ENCODE measurements at regions not wholly inside any gene's neighbourhood (a gene's known extent, or its start where the extent isn't known, plus 50 kb on each side); places are given as distances from the start of the nearest gene placed in this dataset.

DNA sequence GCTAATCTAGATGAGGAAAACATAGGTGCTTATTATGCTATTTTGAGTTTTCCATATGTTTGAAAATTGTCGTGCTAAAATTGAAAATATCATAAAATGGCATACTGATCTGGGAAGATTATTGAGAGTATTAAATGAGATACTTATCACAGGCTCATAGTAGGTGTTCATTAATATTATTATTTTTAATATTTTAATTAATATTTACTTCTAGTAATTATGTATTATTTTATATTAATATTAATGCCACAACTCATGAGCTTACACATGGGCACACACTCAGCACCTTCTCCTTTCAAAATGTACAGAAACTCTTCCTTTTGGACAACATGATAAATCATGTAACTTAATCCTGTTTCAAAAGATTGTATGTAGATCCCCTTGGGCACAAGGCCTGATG, 223.6 kb downstream of the RAB28 start:
- FAIRE-seq (no peak), DNase-seq (ENCODE audit: insufficient read length, low spot score) (no peak)

- DNase-seq (ENCODE audit: insufficient read length, low spot score) (no peak), FAIRE-seq (no peak)
These were observed 233.9 kb downstream of the RAB28 start for GRCh38 chr4:13250263-13250662.

- DNase-seq (ENCODE audit: insufficient read length, low spot score) (no peak), FAIRE-seq (no peak)
These were observed 235.4 kb downstream of the RAB28 start for GRCh38 chr4:13248621-13249298.

DNA sequence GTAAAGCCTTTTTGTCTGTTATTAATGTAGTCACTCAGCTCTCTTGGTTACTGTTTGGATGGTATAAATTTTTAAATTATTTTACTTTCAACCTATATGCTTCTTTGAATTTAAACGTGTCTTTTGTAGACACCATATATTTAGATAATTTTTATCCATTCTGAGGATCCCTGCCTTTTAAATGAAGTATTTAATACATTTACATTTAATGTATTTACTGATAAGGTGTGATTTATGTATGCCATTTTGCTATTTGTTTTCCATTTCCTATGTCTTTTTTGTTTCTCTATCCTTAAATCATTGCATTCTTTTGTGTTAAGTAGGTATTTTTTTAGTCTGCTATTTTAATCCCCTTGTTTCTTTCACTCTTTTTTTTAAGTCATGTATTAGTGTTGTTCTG, 238.0 kb downstream of the RAB28 start:
- no peak for FAIRE-seq
- no peak for DNase-seq (ENCODE audit: insufficient read length, low spot score)

GRCh38 chr4:13244444-13244843, 239.7 kb downstream of the RAB28 start:
- DNase-seq (ENCODE audit: insufficient read length, low spot score): no peak
- FAIRE-seq: no peak

- DNase-seq (ENCODE audit: insufficient read length, low spot score) (no peak), FAIRE-seq (no peak)
These were observed 241.0 kb downstream of the RAB28 start for GRCh38 chr4:13243152-13243551.

DNA sequence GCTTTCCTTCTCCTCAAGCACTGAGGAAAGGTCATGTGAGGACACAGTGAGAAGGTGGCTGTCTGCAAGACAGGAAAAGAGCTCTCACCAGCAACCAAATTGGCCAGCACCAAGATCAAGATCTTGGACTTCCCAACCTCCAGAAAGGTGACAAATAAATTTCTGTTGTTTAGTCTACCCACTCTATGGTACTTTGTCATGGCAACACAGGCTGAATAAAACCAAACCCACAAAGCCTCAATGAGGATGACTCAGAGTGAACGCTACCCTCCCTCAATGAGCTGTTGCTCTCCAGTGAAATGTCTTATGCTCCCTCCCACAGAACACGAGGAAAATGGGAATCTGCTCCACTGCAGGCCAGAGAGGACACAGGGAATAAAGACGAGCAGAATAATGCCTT, 244.1 kb downstream of the RAB28 start:
- no peak for DNase-seq (ENCODE audit: insufficient read length, low spot score)
- FAIRE-seq: no peak

GRCh38 chr4:13238936-13239335, 245.2 kb downstream of the RAB28 start:
- DNase-seq (ENCODE audit: insufficient read length, low spot score) (no peak), FAIRE-seq (no peak)

DNA sequence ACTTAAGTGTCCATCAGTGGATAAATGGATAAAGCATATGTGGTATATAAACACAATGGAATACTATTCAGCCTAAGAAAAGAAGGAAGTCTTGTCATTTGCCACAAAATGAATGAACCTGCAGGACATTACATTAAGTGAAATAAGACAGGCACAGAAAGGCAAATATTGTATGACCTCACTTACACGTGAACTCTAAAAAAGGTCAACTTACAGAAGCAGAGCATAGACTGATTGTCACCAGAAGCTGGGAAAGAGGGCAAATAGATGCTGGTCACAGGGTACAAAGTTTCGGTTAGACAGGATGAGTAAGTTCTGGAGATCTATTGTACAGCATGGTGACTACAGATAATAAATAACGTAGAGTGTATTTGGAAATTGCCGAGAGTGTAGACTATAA, 247.7 kb downstream of the RAB28 start:
- no peak for DNase-seq (ENCODE audit: insufficient read length, low spot score)
- FAIRE-seq: no peak

GRCh38 chr4:13233755-13234154, 250.4 kb downstream of the RAB28 start:
- no peak for FAIRE-seq
- no peak for DNase-seq (ENCODE audit: insufficient read length, low spot score)

- DNase-seq (ENCODE audit: insufficient read length, low spot score) (no peak), FAIRE-seq (no peak)
These were observed 264.2 kb downstream of the RAB28 start for GRCh38 chr4:13219971-13220370.

GRCh38 chr4:13218326-13218958, 265.7 kb downstream of the RAB28 start:
- DNase-seq (ENCODE audit: insufficient read length, low spot score): no peak
- no peak for FAIRE-seq

DNA sequence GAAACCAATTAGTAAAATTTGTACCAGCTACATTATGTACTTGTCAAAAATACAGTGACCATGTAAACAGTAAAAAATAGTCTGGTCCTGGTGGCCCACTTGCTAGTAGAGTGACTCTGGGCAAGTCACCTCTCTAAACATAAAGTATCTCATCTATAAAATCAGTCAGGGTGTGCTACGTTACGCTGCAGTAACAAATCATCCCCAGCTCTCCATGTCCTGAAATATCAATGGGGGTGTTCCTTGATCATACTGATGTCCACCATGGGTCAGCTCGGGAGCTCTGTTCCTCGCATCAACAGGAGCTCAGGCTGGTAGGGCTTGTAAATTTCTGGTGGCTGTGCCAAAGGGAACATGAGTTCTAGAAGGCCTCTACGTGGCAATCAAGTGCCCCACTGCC, 268.6 kb downstream of the RAB28 start:
- FAIRE-seq (no peak), DNase-seq (ENCODE audit: insufficient read length, low spot score) (no peak)

- DNase-seq (ENCODE audit: insufficient read length, low spot score) (no peak), FAIRE-seq (no peak)
These were observed 271.2 kb downstream of the RAB28 start for GRCh38 chr4:13212936-13213335.

GRCh38 chr4:13209600-13209999, 274.5 kb downstream of the RAB28 start:
- no peak for FAIRE-seq
- DNase-seq (ENCODE audit: insufficient read length, low spot score): no peak

GRCh38 chr4:13208558-13209193, 275.5 kb downstream of the RAB28 start:
- DNase-seq (ENCODE audit: insufficient read length, low spot score) (no peak), FAIRE-seq (no peak)

GRCh38 chr4:13207226-13207625, 276.9 kb downstream of the RAB28 start:
- FAIRE-seq: no peak

GRCh38 chr4:13203101-13203500, 281.0 kb downstream of the RAB28 start:
- DNase-seq (ENCODE audit: insufficient read length, low spot score): no peak
- no peak for FAIRE-seq

More at GRCh38 chr4:13207226-13207625, 276.9 kb downstream of the RAB28 start:
- no peak for DNase-seq (ENCODE audit: insufficient read length, low spot score)

- FAIRE-seq: no peak
- no peak for DNase-seq (ENCODE audit: insufficient read length, low spot score)
These were observed 281.4 kb downstream of the RAB28 start for GRCh38 chr4:13202701-13203100.

DNA sequence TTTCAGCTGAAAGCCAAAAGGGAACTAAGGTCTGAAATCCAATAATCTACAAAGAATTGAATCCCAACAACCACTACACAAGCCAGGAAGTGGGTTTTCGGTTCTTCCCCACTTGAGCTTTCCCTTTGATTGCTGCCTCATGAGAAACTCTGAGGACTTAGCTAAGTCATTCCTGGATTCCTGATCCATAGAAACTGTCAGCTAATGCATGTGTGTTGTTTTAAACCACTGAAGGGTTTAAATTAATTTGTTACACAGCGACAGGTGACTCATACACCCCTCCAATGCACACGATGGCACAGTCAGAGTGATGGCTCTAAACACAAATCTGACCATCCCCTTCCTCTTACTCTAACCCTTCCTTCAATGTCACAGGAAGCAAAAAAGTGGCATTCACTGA, 282.9 kb downstream of the RAB28 start:
- FAIRE-seq (no peak), DNase-seq (ENCODE audit: insufficient read length, low spot score) (no peak)

DNA sequence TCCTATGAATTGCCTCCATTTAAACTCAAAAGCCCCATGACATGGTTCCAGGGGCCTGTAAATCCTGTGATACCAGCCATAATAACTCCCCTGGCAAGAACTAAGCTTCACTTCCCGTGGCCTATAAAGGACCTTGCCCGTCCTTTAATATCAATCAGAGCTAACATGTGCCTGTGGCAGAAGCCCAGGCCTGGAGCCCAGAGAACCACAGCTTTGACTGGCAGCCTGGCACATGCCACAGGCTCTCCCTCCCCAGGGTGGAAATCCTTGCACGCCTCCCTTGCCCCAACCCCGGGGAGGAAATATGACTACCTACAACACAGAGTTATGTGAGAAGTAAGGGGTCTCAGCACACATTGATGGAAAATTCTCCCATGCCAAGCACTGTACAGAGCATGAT, 287.4 kb downstream of the RAB28 start:
- DNase-seq (ENCODE audit: insufficient read length, low spot score): no peak
- no peak for FAIRE-seq

DNA sequence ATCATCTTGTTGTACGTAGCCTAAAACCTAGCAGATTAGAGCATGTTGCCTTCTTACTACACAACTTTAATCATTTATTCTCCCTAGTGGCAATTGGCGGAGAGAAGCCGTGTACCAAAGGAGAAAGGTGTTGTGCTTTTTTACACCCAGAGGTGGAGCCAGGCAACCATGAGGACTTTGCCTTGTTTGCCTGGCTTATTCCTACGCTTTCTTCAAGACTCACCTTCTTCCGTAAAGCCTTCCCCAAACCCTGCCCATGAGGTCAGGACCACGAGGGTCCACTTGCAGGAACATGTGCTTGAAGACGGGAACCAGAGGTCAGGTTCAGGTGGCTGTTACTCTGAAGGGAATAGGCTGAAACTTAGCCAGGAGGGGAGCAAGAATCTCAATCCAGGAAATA, 290.5 kb downstream of the RAB28 start:
- DNase-seq (ENCODE audit: insufficient read length, low spot score) (no peak), FAIRE-seq (no peak)
